Muscle layer of colon (tissue), 2 donors: ENCODE measurements at regions not wholly inside any gene's neighbourhood (a gene's known extent, or its start where the extent isn't known, plus 50 kb on each side); places are given as distances from the start of the nearest gene placed in this dataset.

Source experiments
- H3K27ac ChIP-seq: one replicate; pipeline ENCODE4 v1.7.0; 2013; ENCODE audit warnings: low read depth, mild to moderate bottlenecking, low read length, moderate library complexity
- H3K27me3 ChIP-seq, 2 donors: one replicate each; pipeline ENCODE4 v1.7.0; 2013; ENCODE audit warnings: low read length in 2 of 2, mild to moderate bottlenecking in 2 of 2; ENCODE audit not compliant: insufficient read depth in 2 of 2, control insufficient read depth in 1 of 2
- H3K36me3 ChIP-seq: one replicate; pipeline ENCODE4 v1.7.0; 2013; ENCODE audit warnings: mild to moderate bottlenecking, low read length; ENCODE audit not compliant: insufficient read depth
- H3K4me1 ChIP-seq: one replicate; pipeline ENCODE4 v1.7.0; 2013; ENCODE audit warnings: mild to moderate bottlenecking, low read length; ENCODE audit not compliant: insufficient read depth
- H3K4me3 ChIP-seq, 2 donors: one replicate each; pipeline ENCODE4 v1.7.0; 2013; ENCODE audit warnings: low read length in 2 of 2, low read depth in 1 of 2, mild to moderate bottlenecking in 1 of 2, moderate library complexity in 1 of 2
- H3K9ac ChIP-seq: one replicate; pipeline ENCODE4 v1.7.0; 2013; ENCODE audit warnings: low read length
- H3K9me3 ChIP-seq: one replicate; pipeline ENCODE4 v1.7.0; 2013; ENCODE audit warnings: mild to moderate bottlenecking, low read length
- donor health status: abdominal sarcoma.
- donor health status: Adenocarcinoma of cecum.

- H3K9me3 ChIP-seq, result no peaks in the 10 kb centered on the region
- H3K4me1 ChIP-seq, result no peaks in the 10 kb centered on the region
- no peak overlapping the region for H3K27ac ChIP-seq
- H3K9ac ChIP-seq, result no peak overlapping the region
- no peak overlapping the region for H3K4me3 ChIP-seq
- H3K27me3 ChIP-seq, result no peaks in the 10 kb centered on the region
- no peaks in the 10 kb centered on the region for H3K36me3 ChIP-seq
Measured at GRCh38 chr16:66298006-66298405, 68.5 kb upstream of the CDH5 start.

DNA sequence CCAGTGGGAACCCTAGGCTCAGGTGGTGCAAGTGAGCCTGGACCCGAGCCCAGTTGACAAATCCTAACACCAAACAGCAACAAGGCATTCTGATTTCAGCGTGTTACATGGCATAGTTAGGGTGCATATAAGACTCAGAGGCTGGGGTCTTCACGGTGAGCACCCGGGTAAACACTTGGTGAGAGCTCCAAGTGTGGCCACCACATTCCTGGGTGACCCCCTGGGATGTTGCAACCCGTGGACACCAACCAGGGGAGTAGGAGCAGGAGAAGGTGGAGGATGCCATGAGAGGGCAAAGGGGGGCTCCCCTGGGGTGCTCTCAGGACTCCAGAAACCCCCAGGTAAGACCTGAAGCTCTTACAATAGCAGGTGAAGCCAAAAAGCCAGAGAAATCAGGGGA is 69.9 kb upstream of the CDH5 start:
- no peaks in the 10 kb centered on the region for H3K36me3 ChIP-seq
- H3K4me3 ChIP-seq, result no peak overlapping the region
- H3K4me1 ChIP-seq, result no peaks in the 10 kb centered on the region
- H3K9ac ChIP-seq, result no peak overlapping the region
- no peaks in the 10 kb centered on the region for H3K9me3 ChIP-seq
- H3K27me3 ChIP-seq, result no peaks in the 10 kb centered on the region
- no peak overlapping the region for H3K27ac ChIP-seq

DNA sequence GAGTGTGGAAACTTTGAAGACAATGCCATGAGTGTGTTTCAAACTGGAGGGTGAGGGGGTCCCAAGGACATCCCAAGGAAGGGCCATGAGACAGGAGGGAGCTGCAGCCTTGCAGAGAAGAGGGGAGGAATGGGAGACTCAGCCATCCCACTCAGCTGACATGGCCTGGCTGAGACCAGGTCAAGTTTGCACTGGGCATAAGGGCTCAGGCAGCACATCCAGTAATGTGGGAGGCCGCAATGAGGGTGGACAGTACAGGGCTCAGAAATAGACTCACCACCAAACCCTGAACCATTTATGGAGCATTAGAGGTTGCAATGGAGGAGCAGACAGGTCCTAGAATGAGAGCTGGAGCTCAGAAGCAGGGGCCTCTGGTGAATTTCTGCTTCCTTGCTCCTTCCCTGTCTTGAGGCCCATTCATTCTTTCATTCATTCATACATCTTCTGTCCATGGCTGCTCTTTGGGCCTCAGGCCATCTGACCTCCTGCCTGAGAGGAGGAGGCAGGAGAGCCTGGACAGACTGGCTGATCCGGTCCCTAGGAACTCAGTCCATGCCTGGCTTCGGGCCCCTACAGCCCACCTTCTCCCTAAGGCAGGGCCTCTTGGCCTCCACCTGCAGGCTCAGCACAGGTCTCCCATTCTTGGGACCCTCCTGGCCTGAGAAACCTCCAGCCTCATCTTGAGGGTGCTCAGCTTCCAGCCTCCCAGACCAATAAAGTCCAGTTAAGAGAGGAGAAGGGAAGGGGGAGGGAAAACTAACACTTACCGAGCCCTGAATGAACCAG is 70.5 kb upstream of the CDH5 start:
- no peak overlapping the region for H3K27ac ChIP-seq
- no peaks in the 10 kb centered on the region for H3K4me1 ChIP-seq
- H3K4me3 ChIP-seq, result no peak overlapping the region
- H3K27me3 ChIP-seq, result no peaks in the 10 kb centered on the region
- no peak overlapping the region for H3K9ac ChIP-seq
- H3K36me3 ChIP-seq, result no peaks in the 10 kb centered on the region
- no peaks in the 10 kb centered on the region for H3K9me3 ChIP-seq

DNA sequence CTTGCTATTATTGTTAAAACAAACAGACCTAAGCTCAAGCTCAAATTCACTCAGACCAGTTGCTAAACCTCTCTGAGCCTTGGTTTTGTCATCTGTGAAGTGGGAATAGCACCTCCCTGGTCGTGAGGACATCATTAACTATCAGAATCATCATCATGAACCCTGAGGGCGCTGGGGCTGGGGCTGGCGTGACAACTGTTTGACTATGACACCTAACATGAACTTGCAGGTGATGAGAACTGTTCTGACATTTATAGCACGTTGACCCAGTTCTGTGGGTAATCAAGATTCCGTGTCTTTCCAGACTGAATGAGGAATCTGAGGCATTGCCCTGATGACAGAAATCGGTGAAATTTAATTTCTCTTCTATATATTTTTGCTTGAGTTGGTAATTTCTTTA is 71.3 kb upstream of the CDH5 start:
- Histone ChIP-seq H3K9ac (no peak overlapping the region), H3K9me3 (no peaks in the 10 kb centered on the region), H3K4me1 (no peaks in the 10 kb centered on the region), H3K4me3 (no peak overlapping the region), H3K36me3 (no peaks in the 10 kb centered on the region), H3K27me3 (no peaks in the 10 kb centered on the region), H3K27ac (no peak overlapping the region)

DNA sequence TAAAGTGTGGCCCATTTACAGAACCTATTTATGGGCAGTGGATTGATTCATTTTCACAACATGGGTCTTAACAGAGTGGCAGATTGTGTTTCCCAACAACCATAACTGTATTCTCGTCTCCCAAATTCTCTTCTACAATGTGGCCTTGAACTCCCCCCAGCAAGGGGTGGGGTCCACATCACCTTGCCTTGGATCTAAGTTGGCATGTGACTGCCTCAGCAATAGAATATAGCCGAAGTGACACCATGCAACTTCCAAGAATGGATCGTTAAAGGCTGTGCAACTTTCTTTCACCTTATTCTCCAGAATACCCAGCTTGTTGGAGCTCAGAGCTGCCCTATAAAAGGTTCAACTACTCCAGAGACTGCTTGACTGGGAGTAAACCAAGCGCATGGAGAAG is 72.0 kb upstream of the CDH5 start:
- no peaks in the 10 kb centered on the region for H3K9me3 ChIP-seq
- H3K9ac ChIP-seq, result no peak overlapping the region
- H3K4me3 ChIP-seq, result no peak overlapping the region
- H3K4me1 ChIP-seq, result no peaks in the 10 kb centered on the region
- no peaks in the 10 kb centered on the region for H3K27me3 ChIP-seq
- no peaks in the 10 kb centered on the region for H3K36me3 ChIP-seq
- H3K27ac ChIP-seq, result no peak overlapping the region

DNA sequence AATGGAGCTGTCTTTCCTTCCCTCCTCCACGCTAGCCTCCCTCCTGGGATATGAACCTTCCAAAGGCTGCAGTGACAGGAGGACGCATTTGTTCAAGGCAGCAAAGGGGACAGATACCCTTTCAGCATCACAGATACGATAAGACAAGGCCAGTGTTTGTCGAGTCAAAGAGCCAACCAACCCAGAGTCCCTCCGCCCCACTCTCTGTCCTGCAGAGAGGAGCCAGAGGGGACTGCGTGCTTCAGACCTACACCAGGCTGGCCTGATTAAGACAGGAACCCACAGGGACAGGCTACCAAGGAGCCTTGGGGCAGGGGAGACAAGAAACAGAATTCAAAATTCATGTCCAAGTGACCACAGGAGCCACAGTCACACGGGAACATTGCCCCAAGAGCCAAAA is 72.6 kb upstream of the CDH5 start:
- H3K9me3 ChIP-seq, result no peaks in the 10 kb centered on the region
- no peaks in the 10 kb centered on the region for H3K4me1 ChIP-seq
- H3K4me3 ChIP-seq, result no peak overlapping the region
- H3K27me3 ChIP-seq, result no peaks in the 10 kb centered on the region
- H3K9ac ChIP-seq, result no peak overlapping the region
- no peak overlapping the region for H3K27ac ChIP-seq
- no peaks in the 10 kb centered on the region for H3K36me3 ChIP-seq

- Histone ChIP-seq H3K36me3 (no peaks in the 10 kb centered on the region), H3K9ac (no peak overlapping the region), H3K4me1 (no peaks in the 10 kb centered on the region), H3K27me3 (no peaks in the 10 kb centered on the region), H3K4me3 (no peak overlapping the region), H3K27ac (no peak overlapping the region), H3K9me3 (no peaks in the 10 kb centered on the region)
Measured at GRCh38 chr16:66293207-66293735, 73.2 kb upstream of the CDH5 start.

GRCh38 chr16:66292241-66292935 is 74.1 kb upstream of the CDH5 start:
- H3K9me3 ChIP-seq, result no peaks in the 10 kb centered on the region
- H3K4me1 ChIP-seq, result no peaks in the 10 kb centered on the region
- no peak overlapping the region for H3K9ac ChIP-seq
- H3K4me3 ChIP-seq, result no peak overlapping the region
- H3K36me3 ChIP-seq, result no peaks in the 10 kb centered on the region
- no peaks in the 10 kb centered on the region for H3K27me3 ChIP-seq
- no peak overlapping the region for H3K27ac ChIP-seq

DNA sequence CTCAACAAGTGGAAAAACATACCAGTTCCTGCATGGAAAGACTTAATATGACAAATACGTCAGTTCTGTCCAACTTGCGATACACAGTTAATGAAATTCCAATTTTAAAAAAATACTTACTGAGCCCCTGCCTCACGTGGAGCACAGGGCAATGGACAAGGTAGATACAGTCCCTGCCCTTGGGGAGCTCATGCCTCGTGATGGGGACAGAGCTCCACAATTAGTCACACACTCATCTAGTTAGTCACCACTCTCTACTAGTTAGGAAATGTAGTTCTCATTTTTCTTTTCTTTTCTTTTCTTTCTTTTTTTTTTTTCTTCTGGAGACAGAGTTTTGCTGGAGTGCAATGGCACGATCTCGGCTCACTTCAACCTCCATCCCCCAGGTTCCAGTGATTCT is 74.7 kb upstream of the CDH5 start:
- Histone ChIP-seq H3K36me3 (no peaks in the 10 kb centered on the region), H3K4me1 (no peaks in the 10 kb centered on the region), H3K4me3 (no peak overlapping the region), H3K27ac (no peak overlapping the region), H3K27me3 (no peaks in the 10 kb centered on the region), H3K9me3 (no peaks in the 10 kb centered on the region), H3K9ac (no peak overlapping the region)

- no peak overlapping the region for H3K9ac ChIP-seq
- H3K9me3 ChIP-seq, result no peaks in the 10 kb centered on the region
- no peaks in the 10 kb centered on the region for H3K27me3 ChIP-seq
- H3K4me1 ChIP-seq, result no peaks in the 10 kb centered on the region
- no peak overlapping the region for H3K27ac ChIP-seq
- H3K4me3 ChIP-seq, result no peak overlapping the region
- H3K36me3 ChIP-seq, result no peaks in the 10 kb centered on the region
Measured at GRCh38 chr16:66290431-66290830, 76.1 kb upstream of the CDH5 start.

DNA sequence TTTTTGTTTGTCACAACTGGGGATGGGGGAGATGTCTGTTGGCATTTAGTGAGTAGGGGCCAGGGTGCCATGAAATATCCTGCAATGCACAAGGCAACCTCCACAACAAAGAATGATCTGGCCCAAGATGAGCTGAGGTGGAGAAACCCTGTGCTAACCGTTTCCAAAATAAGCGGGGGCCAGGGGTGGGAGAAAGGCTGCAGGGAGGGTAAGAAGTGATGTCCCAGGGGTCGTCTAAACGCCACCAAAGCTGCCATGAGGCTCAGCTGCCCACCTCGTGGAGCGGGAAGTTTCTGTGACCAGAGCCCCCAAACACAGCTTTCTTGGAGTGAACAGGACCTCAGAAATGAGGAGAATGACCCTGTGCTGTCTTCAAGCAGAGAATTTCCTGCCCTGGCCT is 76.5 kb upstream of the CDH5 start:
- Histone ChIP-seq H3K9ac (no peak overlapping the region), H3K9me3 (no peaks in the 10 kb centered on the region)

More for the DNA sequence above, 76.5 kb upstream of the CDH5 start:
- H3K36me3 ChIP-seq, result no peaks in the 10 kb centered on the region
- no peaks in the 10 kb centered on the region for H3K4me1 ChIP-seq
- no peak overlapping the region for H3K27ac ChIP-seq
- no peaks in the 10 kb centered on the region for H3K27me3 ChIP-seq
- no peak overlapping the region for H3K4me3 ChIP-seq
